NCI-H2029 treated with DMSO at 0.1 percent for 48 hours (cell line): ENCODE measurements at regions not wholly inside any gene's neighbourhood (a gene's known extent, or its start where the extent isn't known, plus 50 kb on each side); places are given as distances from the start of the nearest gene placed in this dataset.

Experiments used
- DNase-seq: peaks from one replicate; lab custom pipeline; 2025; lab: John Stamatoyannopoulos, UW

- no peak for DNase-seq
Observed at GRCh38 chr12:90129366-90130030, 420.9 kb upstream of the ATP2B1 start.

GRCh38 chr12:90128526-90128925 lies 419.9 kb upstream of the ATP2B1 start:
- DNase-seq: no peak

- no peak for DNase-seq
Observed at GRCh38 chr12:90126125-90126524, 417.5 kb upstream of the ATP2B1 start.

- no peak for DNase-seq
Observed at GRCh38 chr12:90124914-90125313, 416.3 kb upstream of the ATP2B1 start.

DNA sequence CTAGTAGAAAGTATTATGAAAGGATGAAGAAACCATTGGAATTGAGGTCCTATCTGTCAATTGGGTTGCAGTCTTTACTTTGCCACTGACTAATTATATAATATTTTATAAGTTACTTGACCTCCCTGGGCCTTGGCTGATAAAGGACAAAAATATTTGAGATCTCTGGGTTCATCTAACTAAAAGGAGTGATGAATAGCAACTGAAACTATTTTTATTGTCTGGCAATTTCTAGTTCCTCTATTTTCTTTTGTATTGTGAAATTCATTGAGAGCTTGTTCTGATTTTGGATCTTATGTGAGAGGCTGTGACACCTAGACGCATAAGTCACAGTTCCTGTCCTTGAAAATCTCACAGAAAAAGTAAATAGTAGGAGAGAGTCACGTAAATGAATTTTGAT lies 415.7 kb upstream of the ATP2B1 start:
- DNase-seq: no peak

DNA sequence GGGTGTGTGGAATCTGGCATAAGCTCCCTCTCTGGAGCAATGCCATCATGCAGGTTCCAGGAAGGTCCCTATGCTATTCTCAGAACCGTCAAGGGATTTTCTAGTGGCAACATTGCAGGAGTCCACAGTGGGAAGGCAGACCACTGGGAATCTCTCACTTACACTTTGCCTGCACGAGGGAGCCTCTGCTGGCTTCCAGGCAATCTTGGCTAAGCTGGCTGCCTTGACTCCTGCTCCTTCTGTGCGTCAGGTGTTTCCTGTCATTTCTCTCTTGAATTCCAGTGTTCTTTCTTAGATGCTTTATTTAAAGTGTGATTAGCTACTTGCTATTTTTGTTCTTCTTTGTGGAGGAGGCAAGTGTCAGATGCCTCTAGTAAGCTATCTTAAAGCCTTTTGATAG lies 414.0 kb upstream of the ATP2B1 start:
- no peak for DNase-seq

DNA sequence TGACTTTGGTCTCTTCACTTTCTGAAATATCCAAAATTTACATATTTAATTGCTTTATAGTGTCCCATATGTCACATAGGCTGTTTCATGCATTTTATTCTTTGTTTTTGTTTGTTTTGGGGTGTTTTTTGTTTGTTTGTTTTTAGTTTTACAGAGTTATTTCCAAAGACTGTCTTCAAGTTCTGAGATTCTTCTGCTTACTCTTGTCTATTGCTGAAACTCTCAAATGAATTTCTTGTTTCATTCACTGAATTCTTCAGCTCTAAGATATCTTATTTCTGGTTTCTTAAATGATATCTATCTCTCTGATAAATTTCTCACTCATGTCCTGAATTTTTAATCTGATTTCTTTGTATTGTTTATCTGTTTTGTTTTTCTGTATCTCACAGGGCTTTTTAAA lies 412.0 kb upstream of the ATP2B1 start:
- DNase-seq: no peak

- DNase-seq: no peak
Observed at GRCh38 chr12:90112666-90113065, 404.0 kb upstream of the ATP2B1 start.

DNA sequence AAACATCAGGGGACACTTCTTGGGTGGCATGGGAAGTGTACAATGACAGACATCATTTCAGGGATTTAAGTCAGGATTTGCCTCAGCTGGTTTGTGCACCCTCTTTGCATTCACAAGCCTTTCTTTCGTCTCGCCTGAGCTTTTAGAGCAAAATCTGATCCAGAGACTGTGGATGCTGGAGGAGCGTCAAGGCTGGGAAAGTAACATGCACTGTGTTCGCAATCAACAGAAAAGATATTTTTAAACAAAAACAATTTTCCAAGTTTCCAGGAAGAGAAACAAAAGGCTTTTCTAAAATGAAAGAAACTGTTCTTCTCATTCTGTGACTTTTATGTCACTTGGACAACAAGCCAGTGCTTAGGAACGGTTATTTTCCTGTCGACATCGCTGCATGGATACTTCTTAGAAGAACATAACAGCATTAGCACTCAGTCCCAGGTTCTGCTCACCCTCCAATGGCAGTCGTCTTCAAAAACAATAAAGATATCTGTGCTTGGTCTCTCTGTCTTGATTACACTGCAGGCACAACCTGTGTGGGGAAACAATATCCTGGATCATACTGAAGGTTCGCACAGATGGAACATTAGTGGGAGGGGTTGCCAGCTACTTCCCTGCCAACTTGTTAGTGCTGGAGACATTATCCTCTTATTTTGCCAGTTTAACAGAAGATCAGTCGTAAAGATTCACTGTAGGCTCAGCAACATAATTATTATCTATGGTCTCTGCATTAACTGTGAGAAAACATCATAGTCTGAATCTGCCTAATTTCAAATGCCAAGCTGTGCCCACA lies 403.3 kb upstream of the ATP2B1 start:
- no peak for DNase-seq

DNA sequence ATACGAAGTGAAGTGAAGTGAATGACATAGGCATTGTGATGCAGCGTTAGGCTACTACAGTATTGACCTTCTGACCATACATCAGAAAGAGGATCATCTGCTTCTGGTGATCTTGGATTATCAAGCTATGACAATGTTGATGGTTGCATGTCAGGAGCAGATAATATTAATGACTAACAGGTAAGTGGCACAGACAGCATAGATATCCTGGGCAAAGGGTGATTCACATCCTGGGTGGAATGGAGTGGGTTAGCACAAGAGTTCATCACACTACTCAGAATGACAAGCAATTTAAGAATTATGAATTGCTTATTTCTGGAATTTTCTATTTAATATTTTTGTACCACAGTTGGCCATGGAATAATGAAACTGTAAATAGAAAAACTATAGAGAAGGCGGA lies 397.9 kb upstream of the ATP2B1 start:
- DNase-seq: no peak

DNA sequence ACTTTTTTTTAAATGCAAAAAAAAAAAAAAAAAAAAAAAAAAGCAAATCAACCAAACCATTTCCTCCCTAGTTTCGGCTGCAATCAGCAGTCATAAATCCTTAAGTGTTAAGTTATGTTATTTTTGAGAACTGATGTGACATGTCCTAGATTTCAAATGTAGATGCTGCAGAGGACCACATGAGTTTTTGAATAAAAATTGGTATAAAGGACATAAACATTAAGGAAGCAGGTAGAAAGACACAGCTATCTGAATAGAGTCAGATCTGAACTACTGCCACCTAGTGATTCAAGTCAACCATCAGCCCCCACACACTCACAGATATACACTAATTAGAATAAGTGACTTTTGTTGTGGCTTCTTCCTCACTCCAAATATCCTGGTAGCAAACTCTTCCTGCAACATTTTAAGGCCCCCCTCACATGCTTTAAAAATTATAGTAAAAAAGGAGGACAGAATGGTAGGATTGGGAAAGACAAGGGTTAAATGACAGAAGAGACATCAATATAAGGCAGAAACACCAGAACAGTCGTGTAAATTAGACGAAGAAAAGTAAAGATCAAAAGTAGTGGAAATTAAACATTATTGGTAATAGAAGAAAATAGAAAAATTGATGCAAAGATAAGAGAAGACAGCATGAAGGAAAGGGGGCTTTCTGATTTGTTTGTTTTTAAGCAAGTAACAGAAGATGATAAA lies 394.5 kb upstream of the ATP2B1 start:
- DNase-seq: no peak

DNA sequence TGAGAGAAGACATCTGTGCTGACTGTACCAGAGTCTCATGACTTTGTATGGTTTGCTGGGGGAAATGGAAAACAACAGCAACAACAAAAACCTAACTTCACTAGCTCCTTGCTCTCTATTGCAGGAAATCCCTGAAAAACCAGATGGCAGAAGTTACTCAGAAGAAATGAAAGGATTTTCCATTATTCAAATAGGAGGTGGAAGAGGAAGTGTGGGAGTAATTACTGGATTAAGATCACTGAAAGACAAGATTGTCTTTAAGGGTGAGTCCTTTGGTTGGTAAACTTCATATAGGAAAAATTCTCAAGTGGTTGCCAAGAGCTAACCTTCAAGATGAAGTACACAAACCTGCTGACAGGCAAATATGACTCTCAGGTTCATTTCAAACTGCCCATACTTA lies 391.9 kb upstream of the ATP2B1 start:
- no peak for DNase-seq

- DNase-seq: no peak
Observed at GRCh38 chr12:90099288-90099687, 390.6 kb upstream of the ATP2B1 start.

- DNase-seq: no peak
Observed at GRCh38 chr12:90098132-90098779, 389.6 kb upstream of the ATP2B1 start.

GRCh38 chr12:90091809-90092208 lies 383.2 kb upstream of the ATP2B1 start:
- no peak for DNase-seq

GRCh38 chr12:90090929-90091651 lies 382.5 kb upstream of the ATP2B1 start:
- no peak for DNase-seq

DNA sequence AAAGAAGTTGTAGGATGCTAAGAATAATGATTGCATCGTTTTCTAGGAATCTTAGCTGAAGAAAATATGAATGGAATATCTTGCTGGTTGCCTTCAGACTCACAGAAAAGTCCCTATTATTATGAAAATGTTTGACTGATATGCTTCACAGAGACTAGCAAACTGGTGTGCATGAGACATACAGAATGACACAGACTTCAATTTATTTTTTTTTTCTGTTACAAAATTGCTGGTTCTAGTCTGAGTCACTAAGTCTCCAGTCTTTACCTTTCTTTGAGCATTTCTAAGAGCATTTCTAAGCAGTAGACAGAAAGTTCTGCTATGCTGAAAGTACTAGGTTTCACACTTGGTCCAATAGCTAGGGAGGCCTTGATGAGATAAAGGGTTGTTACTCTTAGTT lies 377.6 kb upstream of the ATP2B1 start:
- DNase-seq: no peak

GRCh38 chr12:90085494-90086274 lies 377.0 kb upstream of the ATP2B1 start:
- DNase-seq: no peak

DNA sequence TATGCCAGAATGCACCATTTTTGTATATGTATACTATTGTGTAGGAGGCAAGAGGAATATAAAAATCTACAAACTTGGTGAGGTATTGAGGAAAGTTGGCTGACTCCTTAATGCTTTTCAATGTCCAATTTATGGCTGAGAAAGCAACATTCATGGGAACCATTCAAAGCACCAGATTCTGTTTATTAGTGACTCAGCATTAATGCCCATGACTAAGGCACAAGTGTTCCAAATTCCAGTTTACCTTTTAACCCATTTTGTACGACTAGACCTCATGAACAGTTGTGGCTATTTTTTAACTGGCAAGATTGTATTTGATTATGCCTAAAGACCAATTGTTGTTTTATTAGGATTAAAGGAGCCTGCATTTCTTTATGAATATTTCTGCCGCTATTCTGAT lies 375.4 kb upstream of the ATP2B1 start:
- DNase-seq: no peak

GRCh38 chr12:90080616-90081015 lies 372.0 kb upstream of the ATP2B1 start:
- DNase-seq: no peak

DNA sequence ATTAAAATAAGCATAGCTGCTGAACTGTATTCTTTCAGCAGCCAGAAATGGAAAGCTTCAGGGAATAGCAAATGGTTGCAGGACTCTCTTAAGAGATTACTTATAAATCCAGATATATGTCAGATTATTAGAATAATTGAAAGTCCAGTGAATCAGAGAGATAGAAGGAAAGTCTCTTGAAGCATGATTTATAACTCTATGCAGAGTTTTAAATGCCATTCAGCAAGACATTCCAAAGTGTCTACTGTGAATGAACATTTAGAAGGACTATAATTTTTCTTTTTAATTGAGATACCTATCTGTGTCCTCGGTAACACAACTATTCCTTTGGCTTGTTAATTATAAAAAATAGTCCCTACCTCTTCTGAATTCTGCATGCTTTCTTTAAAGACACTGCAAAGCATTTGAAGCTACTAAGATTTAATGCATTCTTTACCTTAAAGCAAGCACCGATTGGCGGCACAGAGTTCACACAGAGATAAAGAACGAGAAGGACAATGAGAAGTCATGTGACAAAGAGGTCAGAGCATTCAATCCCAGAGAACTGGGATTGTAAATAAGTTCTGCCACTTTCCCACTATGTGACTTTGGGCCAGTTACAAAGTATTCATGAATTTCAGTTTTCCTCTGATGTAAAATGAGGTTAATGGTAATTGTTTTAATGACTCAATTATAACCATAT lies 371.0 kb upstream of the ATP2B1 start:
- no peak for DNase-seq
